Thyroid gland (tissue), 4 donors: ENCODE measurements at regions not wholly inside any gene's neighbourhood (a gene's known extent, or its start where the extent isn't known, plus 50 kb on each side); places are given as distances from the start of the nearest gene placed in this dataset.

Experiments
- CTCF ChIP-seq, 6 experiments: fragments of 200-600 bp in 3 of 6; fragments of 450-650 bp in 3 of 6; sonication (generic) in 3 of 6; IDR thresholded peaks; one replicate each; pipeline ENCODE4 v1.5.1; 2016 to 2019; ENCODE audit warnings: antibody characterized with exemption in 6 of 6, mild to moderate bottlenecking in 2 of 6, inconsistent platforms in 1 of 6, moderate library complexity in 1 of 6
- POLR2A ChIP-seq, 2 donors: fragments of 450-650 bp; IDR thresholded peaks; one replicate each; pipeline ENCODE4 v1.6.1; 2017; ENCODE audit warnings: antibody characterized with exemption in 2 of 2, mild to moderate bottlenecking in 2 of 2, moderate library complexity in 1 of 2

GRCh38 chr11:115897707-115898106, 393.5 kb upstream of the CADM1 start:
- TF ChIP-seq CTCF (IDR thresholded peaks at IDR 0.05) (no peak), POLR2A (IDR thresholded peaks at IDR 0.05) (no peak)
